ENCODE measurements at regions not wholly inside any gene's neighbourhood (a gene's known extent, or its start where the extent isn't known, plus 50 kb on each side); places are given as distances from the start of the nearest gene placed in this dataset.

GRCh38 chr6:156725712-156726111 lies 51.5 kb upstream of the ARID1B start:
- TF ChIP-seq, protein P1, sequence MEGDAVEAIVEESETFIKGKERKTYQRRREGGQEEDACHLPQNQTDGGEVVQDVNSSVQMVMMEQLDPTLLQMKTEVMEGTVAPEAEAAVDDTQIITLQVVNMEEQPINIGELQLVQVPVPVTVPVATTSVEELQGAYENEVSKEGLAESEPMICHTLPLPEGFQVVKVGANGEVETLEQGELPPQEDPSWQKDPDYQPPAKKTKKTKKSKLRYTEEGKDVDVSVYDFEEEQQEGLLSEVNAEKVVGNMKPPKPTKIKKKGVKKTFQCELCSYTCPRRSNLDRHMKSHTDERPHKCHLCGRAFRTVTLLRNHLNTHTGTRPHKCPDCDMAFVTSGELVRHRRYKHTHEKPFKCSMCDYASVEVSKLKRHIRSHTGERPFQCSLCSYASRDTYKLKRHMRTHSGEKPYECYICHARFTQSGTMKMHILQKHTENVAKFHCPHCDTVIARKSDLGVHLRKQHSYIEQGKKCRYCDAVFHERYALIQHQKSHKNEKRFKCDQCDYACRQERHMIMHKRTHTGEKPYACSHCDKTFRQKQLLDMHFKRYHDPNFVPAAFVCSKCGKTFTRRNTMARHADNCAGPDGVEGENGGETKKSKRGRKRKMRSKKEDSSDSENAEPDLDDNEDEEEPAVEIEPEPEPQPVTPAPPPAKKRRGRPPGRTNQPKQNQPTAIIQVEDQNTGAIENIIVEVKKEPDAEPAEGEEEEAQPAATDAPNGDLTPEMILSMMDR (IDR thresholded peaks at IDR 0.05; ENCODE audit: low read depth, low read length) = no peak
- TF ChIP-seq POLR2A (IDR thresholded peaks at IDR 0.05; ENCODE audit: extremely low read depth, insufficient read length) (no peak), MAX (IDR thresholded peaks at IDR 0.05; ENCODE audit: low read depth, low read length) (no peak)
